ENCODE measurements at regions not wholly inside any gene's neighbourhood (a gene's known extent, or its start where the extent isn't known, plus 50 kb on each side); places are given as distances from the start of the nearest gene placed in this dataset.

- no peak for TF ChIP-seq CTCF (conservative IDR thresholded peaks at IDR 0.05)
- TF ChIP-seq ZFX (IDR thresholded peaks at IDR 0.05) = no peak
Measured at GRCh38 chr3:80970292-80970691, 791.2 kb downstream of the GBE1 start.
